Testis (tissue), 2 donors: ENCODE measurements at regions not wholly inside any gene's neighbourhood (a gene's known extent, or its start where the extent isn't known, plus 50 kb on each side); places are given as distances from the start of the nearest gene placed in this dataset.

Experiments used
- CTCF ChIP-seq, 3 experiments: fragments of 450-650 bp in 2 of 3; fragments of 200-600 bp in 1 of 3; sonication (generic) in 1 of 3; IDR thresholded peaks; one replicate each; pipeline ENCODE4 v1.5.1; 2016 to 2019; ENCODE audit warnings: antibody characterized with exemption in 3 of 3, mild to moderate bottlenecking in 2 of 3, moderate library complexity in 1 of 3
- POLR2A ChIP-seq: fragments of 450-650 bp; IDR thresholded peaks from one replicate; pipeline ENCODE4 v1.6.1; 2017; ENCODE audit warnings: antibody characterized with exemption, mild to moderate bottlenecking, moderate library complexity

- no peak for TF ChIP-seq CTCF (IDR thresholded peaks at IDR 0.05)
- TF ChIP-seq POLR2A = no peak
Measured at GRCh38 chr9:96157675-96158074, 144.3 kb downstream of the HSD17B3 start.
